ENCODE measurements at regions not wholly inside any gene's neighbourhood (a gene's known extent, or its start where the extent isn't known, plus 50 kb on each side); places are given as distances from the start of the nearest gene placed in this dataset.
"Not testable (repeated sequence)": the region's sequence is repeated elsewhere in the genome, so short reads cannot be mapped to it uniquely, and the experiment has no call there.

- DNase-seq (ENCODE audit: low spot score), result no peak
Observed at GRCh38 chr17:73851091-73851490, 206.8 kb upstream of the SDK2 start.

- DNase-seq (ENCODE audit: low spot score), result no peak
Observed at GRCh38 chr17:73851921-73852320, 207.7 kb upstream of the SDK2 start.

- no peak for DNase-seq (ENCODE audit: low spot score)
Observed at GRCh38 chr17:73855720-73856333, 211.6 kb upstream of the SDK2 start.

GRCh38 chr17:73856556-73856955, 212.3 kb upstream of the SDK2 start:
- DNase-seq (ENCODE audit: low spot score), result no peak

- DNase-seq (ENCODE audit: low spot score), result not testable (repeated sequence)
Observed at GRCh38 chr17:73859439-73860008, 215.3 kb upstream of the SDK2 start.

- DNase-seq (ENCODE audit: low spot score), result no peak
Observed at GRCh38 chr17:73861543-73861942, 217.3 kb upstream of the SDK2 start.

GRCh38 chr17:73863761-73864535, 219.7 kb upstream of the SDK2 start:
- DNase-seq (ENCODE audit: low spot score), result no peak

- DNase-seq (ENCODE audit: low spot score), result no peak
Observed at GRCh38 chr17:73865831-73866230, 221.6 kb upstream of the SDK2 start.

GRCh38 chr17:73867056-73867455, 222.8 kb upstream of the SDK2 start:
- DNase-seq (ENCODE audit: low spot score), result no peak

GRCh38 chr17:73870068-73870467, 225.8 kb upstream of the SDK2 start:
- DNase-seq (ENCODE audit: low spot score), result no peak

GRCh38 chr17:73870473-73870872, 226.2 kb upstream of the SDK2 start:
- DNase-seq (ENCODE audit: low spot score), result no peak

GRCh38 chr17:73872816-73873215, 228.6 kb upstream of the SDK2 start:
- no peak for DNase-seq (ENCODE audit: low spot score)

GRCh38 chr17:73874008-73874720, 229.9 kb upstream of the SDK2 start:
- DNase-seq (ENCODE audit: low spot score), result no peak

- DNase-seq (ENCODE audit: low spot score), result no peak
Observed at GRCh38 chr17:73875346-73875745, 231.1 kb upstream of the SDK2 start.

- no peak for DNase-seq (ENCODE audit: low spot score)
Observed at GRCh38 chr17:73877962-73878361, 233.7 kb upstream of the SDK2 start.

- no peak for DNase-seq (ENCODE audit: low spot score)
Observed at GRCh38 chr17:73878923-73879322, 234.7 kb upstream of the SDK2 start.

GRCh38 chr17:73879987-73880386, 235.7 kb upstream of the SDK2 start:
- DNase-seq (ENCODE audit: low spot score), result no peak

- DNase-seq (ENCODE audit: low spot score), result no peak
Observed at GRCh38 chr17:73882590-73882989, 238.3 kb upstream of the SDK2 start.

- DNase-seq (ENCODE audit: low spot score), result no peak
Observed at GRCh38 chr17:73883175-73883574, 238.9 kb upstream of the SDK2 start.

- no peak for DNase-seq (ENCODE audit: low spot score)
Observed at GRCh38 chr17:73887739-73888138, 243.5 kb upstream of the SDK2 start.

- no peak for DNase-seq (ENCODE audit: low spot score)
Observed at GRCh38 chr17:73888862-73889261, 244.6 kb upstream of the SDK2 start.

- no peak for DNase-seq (ENCODE audit: low spot score)
Observed at GRCh38 chr17:73889439-73889838, 245.2 kb upstream of the SDK2 start.
